ENCODE measurements at regions not wholly inside any gene's neighbourhood (a gene's known extent, or its start where the extent isn't known, plus 50 kb on each side); places are given as distances from the start of the nearest gene placed in this dataset.
A peak's percentile ranks its signal among the peaks of the same experiment; 100 is the strongest.

DNA sequence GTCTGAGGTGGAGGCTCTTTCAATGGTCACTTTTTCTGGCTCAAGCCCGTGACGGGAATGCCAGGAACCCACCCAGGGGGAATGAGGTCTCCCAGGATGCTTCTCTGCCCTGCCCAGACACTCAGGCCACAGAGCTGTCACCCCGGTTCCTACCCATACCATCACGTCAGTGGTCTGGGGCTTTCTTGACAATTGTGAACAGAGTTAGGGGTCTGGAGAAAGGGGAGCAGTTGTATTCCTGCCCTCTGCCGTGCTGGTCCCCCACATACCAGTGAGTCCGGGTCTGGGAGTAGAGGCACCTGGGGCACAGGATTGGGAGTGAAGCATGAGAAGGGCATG is 97.2 kb downstream of the B3GNT2 start:
- TF ChIP-seq, protein P1, sequence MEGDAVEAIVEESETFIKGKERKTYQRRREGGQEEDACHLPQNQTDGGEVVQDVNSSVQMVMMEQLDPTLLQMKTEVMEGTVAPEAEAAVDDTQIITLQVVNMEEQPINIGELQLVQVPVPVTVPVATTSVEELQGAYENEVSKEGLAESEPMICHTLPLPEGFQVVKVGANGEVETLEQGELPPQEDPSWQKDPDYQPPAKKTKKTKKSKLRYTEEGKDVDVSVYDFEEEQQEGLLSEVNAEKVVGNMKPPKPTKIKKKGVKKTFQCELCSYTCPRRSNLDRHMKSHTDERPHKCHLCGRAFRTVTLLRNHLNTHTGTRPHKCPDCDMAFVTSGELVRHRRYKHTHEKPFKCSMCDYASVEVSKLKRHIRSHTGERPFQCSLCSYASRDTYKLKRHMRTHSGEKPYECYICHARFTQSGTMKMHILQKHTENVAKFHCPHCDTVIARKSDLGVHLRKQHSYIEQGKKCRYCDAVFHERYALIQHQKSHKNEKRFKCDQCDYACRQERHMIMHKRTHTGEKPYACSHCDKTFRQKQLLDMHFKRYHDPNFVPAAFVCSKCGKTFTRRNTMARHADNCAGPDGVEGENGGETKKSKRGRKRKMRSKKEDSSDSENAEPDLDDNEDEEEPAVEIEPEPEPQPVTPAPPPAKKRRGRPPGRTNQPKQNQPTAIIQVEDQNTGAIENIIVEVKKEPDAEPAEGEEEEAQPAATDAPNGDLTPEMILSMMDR (IDR thresholded peaks at IDR 0.05; ENCODE audit: insufficient read depth in 1 of 2, low read depth in 1 of 2, low read length in 1 of 2, severe bottlenecking in 1 of 2, unreplicated experiment in 1 of 2) = no peak
- intact Hi-C loops (cut with micrococcal nuclease; ENCODE audit: unreplicated experiment) = no loop called here
- no peak for DNase-seq
- H3K4me3 Mint-ChIP-seq (ENCODE audit: unreplicated experiment) = no peak overlapping the region
- H3K4me1 Mint-ChIP-seq (ENCODE audit: low read depth, unreplicated experiment) = peaks cover 23% of the 10 kb centered on the region
- H3K27me3 Mint-ChIP-seq (ENCODE audit: insufficient read depth, unreplicated experiment) = no peaks in the 10 kb centered on the region
- H3K9me3 Mint-ChIP-seq (ENCODE audit: unreplicated experiment) = no peaks in the 10 kb centered on the region
- H3K9me3 ChIP-seq = no peaks in the 10 kb centered on the region
- POLR2A ChIA-PET = no interaction called here
- H3K27me3 ChIP-seq (replicated peaks; ENCODE audit: control insufficient read depth, insufficient read depth, low read length) = no peaks in the 10 kb centered on the region
- no peaks in the 10 kb centered on the region for H3K36me3 ChIP-seq (ENCODE audit: control insufficient read depth, insufficient read depth, low read length)
- no TSS peak for BruUV-seq (replicated peaks)
- H3K27ac Mint-ChIP-seq (ENCODE audit: unreplicated experiment) = peak overlapping the region; percentile 78
- no peak overlapping the region for H3K4me3 ChIP-seq (ENCODE audit: low read depth, low read length)
- H3K4me1 ChIP-seq = peaks cover 34% of the 10 kb centered on the region
- H3K36me3 Mint-ChIP-seq (ENCODE audit: insufficient read depth, unreplicated experiment) = no peaks in the 10 kb centered on the region
- CTCF ChIA-PET = interaction anchor here (0.6 kb wide), 1 partner anchor 1743 kb away, joined by 3 read pairs; no protein-coding TSS in a partner anchor

DNA sequence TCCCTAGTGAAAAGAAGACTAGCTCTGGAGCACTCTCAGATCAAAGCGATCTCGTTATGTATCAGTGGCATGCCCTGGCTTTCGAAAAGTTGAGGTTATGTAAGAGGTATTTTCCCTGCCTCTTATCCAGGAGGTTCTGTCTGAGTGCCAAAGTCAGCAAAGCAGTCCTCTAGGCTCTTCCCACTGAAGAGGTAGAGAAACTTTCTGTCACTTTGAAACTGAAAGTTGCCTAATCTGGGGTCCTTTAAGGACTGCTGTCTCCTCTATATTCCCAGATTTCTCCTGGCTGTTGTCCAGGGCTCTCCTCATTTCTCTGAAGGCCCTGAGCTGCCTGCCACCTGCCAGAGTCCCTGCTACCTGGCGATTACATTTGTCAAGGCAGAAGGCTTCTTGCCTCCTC is 96.3 kb downstream of the B3GNT2 start:
- H3K4me3 ChIP-seq (ENCODE audit: low read depth, low read length) = no peak overlapping the region
- H3K27ac Mint-ChIP-seq (ENCODE audit: unreplicated experiment) = peak overlapping the region; percentile 48
- H3K27me3 Mint-ChIP-seq (ENCODE audit: insufficient read depth, unreplicated experiment) = no peaks in the 10 kb centered on the region
- H3K4me1 ChIP-seq = peaks cover 26% of the 10 kb centered on the region
- intact Hi-C loops (cut with micrococcal nuclease; ENCODE audit: unreplicated experiment) = no loop called here
- no peaks in the 10 kb centered on the region for H3K9me3 Mint-ChIP-seq (ENCODE audit: unreplicated experiment)
- H3K9me3 ChIP-seq = no peaks in the 10 kb centered on the region
- H3K4me1 Mint-ChIP-seq (ENCODE audit: low read depth, unreplicated experiment) = peaks cover 14% of the 10 kb centered on the region
- ChIA-PET CTCF (no interaction called here), POLR2A (no interaction called here)
- TF ChIP-seq, protein P1 (IDR thresholded peaks at IDR 0.05; ENCODE audit: insufficient read depth in 1 of 2, low read depth in 1 of 2, low read length in 1 of 2, severe bottlenecking in 1 of 2, unreplicated experiment in 1 of 2) = no peak
- H3K4me3 Mint-ChIP-seq (ENCODE audit: unreplicated experiment) = no peak overlapping the region
- no peaks in the 10 kb centered on the region for H3K27me3 ChIP-seq (replicated peaks; ENCODE audit: control insufficient read depth, insufficient read depth, low read length)
- no peak for DNase-seq
- H3K36me3 Mint-ChIP-seq (ENCODE audit: insufficient read depth, unreplicated experiment) = no peaks in the 10 kb centered on the region
- BruUV-seq (replicated peaks) = no TSS peak
- H3K36me3 ChIP-seq (ENCODE audit: control insufficient read depth, insufficient read depth, low read length) = no peaks in the 10 kb centered on the region

DNA sequence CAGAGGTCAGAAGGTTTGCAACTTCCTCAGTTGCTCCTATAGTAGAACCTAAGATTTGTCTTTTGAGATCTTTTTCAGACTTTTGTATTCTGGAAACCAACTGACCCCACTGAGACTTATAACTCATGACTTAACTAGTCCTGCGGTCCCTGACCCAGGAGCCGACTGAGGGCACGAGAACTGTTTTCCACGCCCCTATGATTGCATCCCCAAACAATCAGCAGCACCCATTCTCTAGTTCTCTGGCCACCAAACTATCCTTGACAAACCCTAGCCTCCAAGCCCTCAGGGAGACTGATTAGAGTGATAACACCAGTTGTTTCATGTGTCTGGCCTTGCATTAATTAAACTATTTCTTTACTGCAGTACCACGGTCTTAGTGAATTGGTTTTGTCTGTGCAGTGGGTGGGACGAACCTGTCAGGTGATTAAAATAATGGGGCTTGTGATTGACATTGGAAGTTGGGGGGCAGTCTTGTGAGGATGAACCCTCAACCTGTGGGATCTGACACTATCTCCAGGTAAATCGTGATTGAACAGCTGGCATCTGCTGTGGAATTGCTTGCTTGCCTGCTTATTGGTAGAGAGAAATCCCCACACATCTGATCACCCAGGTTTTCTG is 95.7 kb downstream of the B3GNT2 start:
- intact Hi-C loops (cut with micrococcal nuclease; ENCODE audit: unreplicated experiment) = no loop called here
- Mint-ChIP-seq H3K36me3 (ENCODE audit: insufficient read depth, unreplicated experiment) (no peaks in the 10 kb centered on the region), H3K9me3 (ENCODE audit: unreplicated experiment) (peaks cover 4% of the 10 kb centered on the region), H3K27me3 (ENCODE audit: insufficient read depth, unreplicated experiment) (no peaks in the 10 kb centered on the region), H3K4me3 (ENCODE audit: unreplicated experiment) (no peak overlapping the region), H3K4me1 (ENCODE audit: low read depth, unreplicated experiment) (peaks cover 8% of the 10 kb centered on the region), H3K27ac (ENCODE audit: unreplicated experiment) (peak overlapping the region; percentile 48)
- ChIA-PET CTCF (no interaction called here), POLR2A (no interaction called here)
- Histone ChIP-seq H3K4me3 (ENCODE audit: low read depth, low read length) (no peak overlapping the region), H3K9me3 (no peaks in the 10 kb centered on the region), H3K27me3 (replicated peaks; ENCODE audit: control insufficient read depth, insufficient read depth, low read length) (no peaks in the 10 kb centered on the region), H3K36me3 (ENCODE audit: control insufficient read depth, insufficient read depth, low read length) (no peaks in the 10 kb centered on the region), H3K4me1 (peaks cover 21% of the 10 kb centered on the region)
- no TSS peak for BruUV-seq (replicated peaks)
- TF ChIP-seq, protein P1 (IDR thresholded peaks at IDR 0.05; ENCODE audit: insufficient read depth in 1 of 2, low read depth in 1 of 2, low read length in 1 of 2, severe bottlenecking in 1 of 2, unreplicated experiment in 1 of 2) = no peak
- no peak for DNase-seq
